PC-3 (cell line): ENCODE measurements at regions not wholly inside any gene's neighbourhood (a gene's known extent, or its start where the extent isn't known, plus 50 kb on each side); places are given as distances from the start of the nearest gene placed in this dataset.

Experiments
- CTCF ChIP-seq: fragments of 300-600 bp; sonication (generic); conservative IDR thresholded peaks from 2 replicates; pipeline ENCODE4 v1.5.1; 2017; ENCODE audit warnings: antibody characterized with exemption, low read depth, mild to moderate bottlenecking, low read length
- EZH2 ChIP-seq: fragments of 300-600 bp; sonication (generic); IDR thresholded peaks from one replicate; pipeline ENCODE4 v1.6.1; 2017; ENCODE audit warnings: antibody characterized with exemption, mild to moderate bottlenecking, low read length; ENCODE audit not compliant: unreplicated experiment

GRCh38 chr5:120229036-120229435, 235.1 kb upstream of the PRR16 start:
- TF ChIP-seq EZH2 (no peak), CTCF (no peak)
